ENCODE measurements at regions not wholly inside any gene's neighbourhood (a gene's known extent, or its start where the extent isn't known, plus 50 kb on each side); places are given as distances from the start of the nearest gene placed in this dataset.

- no peak for TF ChIP-seq CTCF (IDR thresholded peaks at IDR 0.05; ENCODE audit: low read depth, low read length, missing control alignments)
- DNase-seq (ENCODE audit: low read depth): no peak
- no peak overlapping the region for H3K4me3 ChIP-seq (ENCODE audit: low read depth, low read length)
These were observed 313.5 kb upstream of the GYPC start for GRCh38 chr2:126342457-126342856.

- TF ChIP-seq CTCF (IDR thresholded peaks at IDR 0.05; ENCODE audit: low read depth, low read length, missing control alignments): no peak
- no peak overlapping the region for H3K4me3 ChIP-seq (ENCODE audit: low read depth, low read length)
- DNase-seq (ENCODE audit: low read depth): no peak
These were observed 312.8 kb upstream of the GYPC start for GRCh38 chr2:126343136-126343535.

- TF ChIP-seq CTCF (IDR thresholded peaks at IDR 0.05; ENCODE audit: low read depth, low read length, missing control alignments): no peak
- no peak for DNase-seq (ENCODE audit: low read depth)
- H3K4me3 ChIP-seq (ENCODE audit: low read depth, low read length): no peak overlapping the region
These were observed 311.5 kb upstream of the GYPC start for GRCh38 chr2:126344493-126344892.

GRCh38 chr2:126345691-126346090 is 310.3 kb upstream of the GYPC start:
- no peak overlapping the region for H3K4me3 ChIP-seq (ENCODE audit: low read depth, low read length)
- no peak for TF ChIP-seq CTCF (IDR thresholded peaks at IDR 0.05; ENCODE audit: low read depth, low read length, missing control alignments)
- DNase-seq (ENCODE audit: low read depth): no peak

GRCh38 chr2:126356631-126357030 is 299.3 kb upstream of the GYPC start:
- DNase-seq (ENCODE audit: low read depth): no peak
- TF ChIP-seq CTCF (IDR thresholded peaks at IDR 0.05; ENCODE audit: low read depth, low read length, missing control alignments): no peak
- H3K4me3 ChIP-seq (ENCODE audit: low read depth, low read length): no peak overlapping the region

GRCh38 chr2:126358122-126358521 is 297.8 kb upstream of the GYPC start:
- no peak for TF ChIP-seq CTCF (IDR thresholded peaks at IDR 0.05; ENCODE audit: low read depth, low read length, missing control alignments)
- H3K4me3 ChIP-seq (ENCODE audit: low read depth, low read length): no peak overlapping the region
- DNase-seq (ENCODE audit: low read depth): no peak

GRCh38 chr2:126359494-126359893 is 296.5 kb upstream of the GYPC start:
- TF ChIP-seq CTCF (IDR thresholded peaks at IDR 0.05; ENCODE audit: low read depth, low read length, missing control alignments): peak; percentile 50
- no peak for DNase-seq (ENCODE audit: low read depth)
- no peak overlapping the region for H3K4me3 ChIP-seq (ENCODE audit: low read depth, low read length)
